Activated CD4-positive, alpha-beta T cell treated with anti-CD3 and anti-CD28 coated beads for 1 hour (primary cell): ENCODE measurements at regions not wholly inside any gene's neighbourhood (a gene's known extent, or its start where the extent isn't known, plus 50 kb on each side); places are given as distances from the start of the nearest gene placed in this dataset.

ENCODE experiments used
- DNase-seq: peaks from one replicate; pipeline ENCODE4 v3.0.0-alpha.2; 2020

DNA sequence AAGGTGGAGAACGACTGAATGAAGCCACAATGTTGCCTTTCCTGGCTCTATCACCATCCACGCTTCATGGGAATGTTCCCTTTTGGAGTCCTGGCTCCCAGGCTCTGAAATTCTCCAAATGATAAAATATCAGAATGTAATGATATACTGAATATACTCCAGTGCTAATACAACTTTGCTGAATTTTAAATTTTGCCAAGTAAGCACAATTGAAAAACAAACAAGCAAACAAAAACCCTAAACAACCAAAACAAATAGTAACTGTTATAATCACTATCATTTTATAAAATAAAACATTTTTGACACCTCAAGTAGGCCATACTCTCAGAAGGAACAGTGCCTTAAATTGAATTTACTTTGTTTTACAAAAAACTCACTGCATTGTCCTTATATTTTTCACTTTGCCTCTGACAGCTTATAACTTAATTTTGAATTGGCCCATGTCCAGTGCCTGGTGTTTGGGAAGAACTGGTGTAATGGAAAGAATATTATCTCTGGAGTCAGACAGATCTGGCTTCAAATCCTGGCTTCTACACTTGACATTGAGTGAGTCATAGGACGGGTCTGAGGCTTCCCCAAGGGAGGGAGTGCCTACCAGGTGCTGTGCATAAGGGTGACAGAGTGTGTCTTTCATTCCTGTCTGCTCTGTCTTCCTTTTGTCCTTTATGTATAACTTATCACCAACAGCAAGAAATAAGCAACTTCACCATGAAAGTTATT is 698.3 kb downstream of the EPM2A start:
- no peak for DNase-seq

GRCh38 chr6:145042559-145042958 is 692.8 kb downstream of the EPM2A start:
- no peak for DNase-seq

DNA sequence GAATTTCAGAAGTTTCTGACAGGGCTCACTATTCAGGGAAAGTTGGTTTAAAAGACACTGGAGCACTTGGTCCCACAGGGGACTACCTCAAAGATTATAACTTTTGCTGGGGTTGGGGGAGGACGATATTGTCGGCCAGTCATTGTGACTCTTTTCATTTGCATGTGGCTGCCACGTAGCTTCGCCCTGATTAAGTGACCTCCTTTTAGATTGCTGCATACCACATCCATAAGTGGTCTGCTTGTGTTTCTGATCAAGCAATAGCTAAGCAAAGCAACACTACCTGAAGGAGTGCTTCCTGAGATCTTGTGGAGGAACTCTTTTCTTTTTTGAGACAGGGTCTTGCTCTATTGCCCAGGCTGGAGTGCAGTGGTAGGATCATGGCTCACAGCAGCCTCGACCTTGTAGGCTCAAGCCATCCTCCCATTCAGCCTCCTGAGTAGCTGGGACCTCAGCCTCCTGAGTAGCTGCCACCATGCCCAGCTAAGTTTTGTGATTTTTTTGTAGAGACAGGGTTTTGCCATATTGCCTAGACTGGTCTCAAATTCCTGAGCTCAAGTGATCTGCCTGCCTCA is 691.3 kb downstream of the EPM2A start:
- no peak for DNase-seq

DNA sequence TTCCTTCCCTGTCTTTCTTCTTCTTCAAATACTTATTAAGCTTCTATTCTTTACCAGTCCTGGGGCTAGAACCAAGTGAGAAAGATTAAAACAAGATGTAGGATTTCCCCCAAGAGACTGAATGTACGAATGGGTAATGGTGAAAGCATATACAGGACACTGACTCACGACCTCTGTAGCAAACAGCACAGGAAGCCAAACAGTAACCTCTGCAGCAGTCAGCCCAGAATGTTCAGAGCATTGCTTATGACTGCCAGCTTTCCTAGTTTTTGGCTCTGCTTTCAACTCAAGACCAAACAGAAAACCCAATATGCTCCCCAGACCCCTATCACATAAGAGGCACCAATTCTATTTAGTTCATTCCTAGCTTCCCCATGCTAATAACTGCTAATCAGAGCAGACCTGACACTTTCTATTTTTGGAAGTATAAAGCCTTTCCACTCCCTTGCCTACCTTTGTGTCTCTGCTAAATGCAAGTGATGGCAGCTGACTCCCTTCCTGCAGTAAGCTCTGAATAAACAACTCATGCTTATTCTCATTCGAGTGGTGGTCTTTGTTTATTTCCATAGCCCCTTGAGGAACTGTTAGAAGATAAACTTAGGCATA is 690.6 kb downstream of the EPM2A start:
- no peak for DNase-seq

DNA sequence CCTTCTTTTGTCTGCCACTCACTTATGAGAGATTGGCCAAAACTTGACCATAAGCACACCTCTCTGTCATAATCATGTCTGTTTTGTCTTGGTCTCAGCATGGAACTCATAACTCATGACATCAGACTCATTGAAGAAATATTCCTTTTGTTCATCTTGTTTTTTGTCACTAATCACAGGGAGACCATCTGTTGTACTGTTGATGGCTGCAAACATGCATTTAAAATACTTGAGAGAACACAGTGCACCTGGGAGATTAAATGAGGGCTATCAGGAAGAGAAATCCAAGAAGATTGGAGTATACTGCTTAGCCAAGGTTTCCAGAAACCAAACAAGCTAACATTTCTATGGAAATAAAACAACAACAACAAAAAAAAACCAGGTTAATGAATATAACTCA is 689.7 kb downstream of the EPM2A start:
- DNase-seq: no peak

DNA sequence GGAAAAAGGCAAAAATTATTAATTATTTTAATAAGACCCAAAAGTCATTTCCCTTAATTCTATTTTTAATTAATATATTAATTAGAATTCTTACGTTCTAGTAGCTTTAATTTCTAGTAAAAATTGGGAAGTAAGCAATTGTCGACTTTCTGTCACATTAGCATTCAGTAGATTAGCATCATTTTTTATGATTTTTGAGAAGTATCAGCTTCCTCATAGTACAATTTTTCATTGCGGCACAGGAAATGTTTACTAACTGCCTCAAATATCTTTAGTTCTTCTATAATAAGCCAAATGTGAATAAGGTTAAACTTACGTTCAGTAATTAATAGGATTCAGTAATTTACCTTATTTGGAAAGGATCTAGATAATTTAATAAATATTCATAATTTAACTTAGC is 687.4 kb downstream of the EPM2A start:
- no peak for DNase-seq

DNA sequence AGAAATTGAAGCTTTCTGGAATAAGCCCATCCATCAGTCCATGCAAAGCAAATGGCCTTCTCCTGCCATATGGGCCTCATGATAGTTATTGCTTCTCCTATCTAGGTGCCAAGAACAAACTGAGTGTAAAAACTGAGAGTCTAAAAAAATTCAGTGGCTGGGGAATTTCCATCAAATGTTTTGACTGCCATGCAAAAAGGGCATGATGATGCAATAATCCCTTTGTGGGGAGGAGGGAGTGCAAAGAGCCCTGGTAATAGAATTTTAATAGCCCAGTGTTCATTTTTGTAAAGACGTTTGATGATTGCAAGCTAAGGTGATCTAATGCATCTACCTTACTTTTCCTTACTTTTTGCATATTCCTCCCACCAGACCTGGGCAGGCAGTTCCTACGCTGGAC is 683.7 kb downstream of the EPM2A start:
- DNase-seq: no peak

GRCh38 chr6:145055567-145055966 is 679.8 kb downstream of the EPM2A start:
- DNase-seq: no peak

DNA sequence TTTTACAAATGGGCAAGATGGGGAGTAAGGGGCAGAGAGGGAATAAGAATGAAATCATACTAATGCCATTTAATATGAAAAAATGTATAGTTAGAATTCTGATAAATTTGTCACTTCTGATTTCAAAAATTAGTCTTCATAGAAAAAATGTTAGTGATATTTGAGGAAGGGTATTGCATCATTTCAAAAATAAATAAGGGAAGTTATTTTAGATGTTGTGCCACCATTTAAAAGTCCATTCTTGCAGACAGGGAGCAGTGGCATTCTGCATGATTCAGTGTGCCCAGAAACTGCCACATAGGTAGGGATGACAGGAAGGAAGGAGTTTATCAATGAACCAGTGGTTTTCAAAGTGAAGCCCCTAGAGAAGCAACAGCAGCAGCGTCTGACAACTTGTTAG is 674.6 kb downstream of the EPM2A start:
- no peak for DNase-seq

- DNase-seq: no peak
Observed at GRCh38 chr6:145063091-145063490, 672.2 kb downstream of the EPM2A start.

GRCh38 chr6:145067430-145067829 is 667.9 kb downstream of the EPM2A start:
- DNase-seq: no peak

- no peak for DNase-seq
Observed at GRCh38 chr6:145068577-145068976, 666.7 kb downstream of the EPM2A start.

GRCh38 chr6:145069966-145070365 is 665.4 kb downstream of the EPM2A start:
- no peak for DNase-seq

GRCh38 chr6:145070791-145071190 is 664.5 kb downstream of the EPM2A start:
- DNase-seq: no peak

- DNase-seq: no peak
Observed at GRCh38 chr6:145071836-145072235, 663.5 kb downstream of the EPM2A start.

DNA sequence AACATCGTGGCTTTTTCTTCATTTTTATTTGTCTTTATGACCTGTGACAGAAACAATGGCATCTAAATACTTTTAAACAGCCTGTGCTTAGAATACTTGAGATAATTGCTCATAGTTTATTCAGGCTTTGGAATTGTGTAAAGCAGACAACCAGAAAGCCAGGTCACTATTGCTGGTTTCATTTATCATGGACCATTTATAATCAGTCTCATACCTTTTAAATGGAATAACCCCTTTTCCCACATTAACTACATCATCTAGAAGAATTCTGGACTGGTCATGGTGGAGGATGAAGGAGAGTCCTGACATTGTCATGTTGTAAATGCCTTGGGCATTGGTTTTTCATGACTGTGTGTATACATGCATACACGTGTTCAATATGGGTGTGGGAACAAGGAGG is 661.5 kb downstream of the EPM2A start:
- no peak for DNase-seq

DNA sequence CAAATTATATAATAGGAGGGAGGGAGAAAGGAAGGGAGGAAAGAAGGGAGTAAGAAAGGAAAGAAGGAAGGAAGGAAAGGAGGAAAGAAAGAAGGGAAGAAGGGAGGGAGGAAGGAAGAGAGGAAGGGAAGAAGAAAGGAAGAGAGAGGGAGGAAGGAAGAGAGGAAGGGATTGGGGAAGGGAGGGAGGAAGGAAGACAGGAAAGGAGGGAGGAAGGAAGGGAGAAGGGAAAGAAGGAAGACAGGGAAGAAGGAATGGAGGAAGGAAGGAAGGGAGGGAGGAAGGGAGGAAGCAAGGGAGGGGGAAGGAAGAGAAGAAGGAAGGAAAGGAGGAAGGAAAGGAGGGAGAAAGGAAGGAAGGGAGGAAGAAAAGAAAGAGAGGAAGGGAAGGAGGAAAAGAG is 660.5 kb downstream of the EPM2A start:
- no peak for DNase-seq

DNA sequence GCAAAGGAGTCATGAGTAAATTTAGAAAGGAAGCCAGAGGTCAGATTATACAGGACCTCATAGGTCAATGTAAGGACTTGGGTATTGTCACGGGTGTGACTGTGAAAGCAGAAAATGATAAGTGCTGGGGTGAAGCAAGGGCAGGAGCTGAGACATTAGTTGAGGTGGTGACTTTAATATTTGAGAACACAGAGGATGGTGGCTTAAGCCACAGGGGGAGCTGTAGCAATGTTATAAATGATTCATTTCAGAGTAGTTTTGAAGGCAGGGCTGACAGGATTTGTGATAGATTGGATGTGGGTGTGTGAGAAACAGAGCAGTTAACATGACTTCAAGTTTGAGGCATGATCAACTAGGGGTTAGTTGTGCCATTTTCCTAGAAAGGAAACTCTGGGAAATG is 659.9 kb downstream of the EPM2A start:
- DNase-seq: no peak

DNA sequence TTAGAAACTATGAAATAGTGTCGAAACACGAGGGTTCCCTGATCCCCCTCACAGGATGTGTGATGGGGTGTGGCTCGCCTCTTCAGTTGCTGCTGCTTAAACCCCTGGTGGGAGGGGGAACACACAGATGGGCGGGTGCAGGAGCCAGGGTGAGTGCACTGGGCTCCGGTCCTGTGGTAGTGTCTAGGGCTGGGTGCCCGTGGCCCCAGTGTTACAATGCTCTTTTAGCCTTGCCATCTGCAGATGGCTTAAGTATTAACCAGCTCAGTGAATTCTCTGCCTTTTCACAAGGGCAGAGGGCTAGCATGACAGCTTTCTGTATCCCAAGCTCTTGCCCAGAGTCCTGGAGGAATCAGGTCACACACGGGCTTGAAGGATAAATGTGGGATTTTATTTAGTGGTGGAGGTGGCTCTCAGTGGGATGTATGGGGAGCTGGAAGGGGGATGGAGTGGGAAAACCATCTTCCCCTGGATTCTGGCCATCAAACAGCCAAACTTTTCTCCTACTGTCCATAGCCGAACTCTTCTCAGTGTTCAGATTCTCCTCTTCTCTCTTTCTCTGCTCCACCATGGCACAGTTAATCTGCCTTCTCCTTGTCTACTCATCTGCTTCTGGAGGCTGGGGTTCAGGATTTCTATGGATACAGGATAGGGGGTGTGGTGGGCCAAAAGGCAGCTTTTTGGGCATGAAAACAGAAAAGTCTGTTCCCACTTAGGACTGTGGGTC is 659.0 kb downstream of the EPM2A start:
- no peak for DNase-seq

GRCh38 chr6:145077382-145077781 is 657.9 kb downstream of the EPM2A start:
- DNase-seq: no peak

GRCh38 chr6:145080651-145081050 is 654.7 kb downstream of the EPM2A start:
- DNase-seq: no peak

DNA sequence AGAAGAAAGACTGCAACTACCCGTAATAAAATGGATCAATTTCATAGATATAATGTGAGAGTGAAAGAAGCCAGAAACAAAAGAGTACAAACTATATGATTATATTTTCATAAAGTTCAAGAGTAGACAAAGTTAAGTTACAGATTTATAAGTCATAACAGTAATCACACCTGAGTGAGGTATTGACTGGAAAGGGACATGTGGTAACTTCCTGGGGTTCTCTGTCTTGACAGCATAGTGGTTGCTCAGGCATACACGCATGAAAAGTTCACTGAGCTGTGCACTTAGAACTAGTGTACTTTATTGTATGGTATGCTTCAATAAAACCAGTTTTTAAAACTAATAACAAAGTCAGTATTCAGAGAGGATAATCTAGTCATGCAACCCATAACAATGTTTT is 653.6 kb downstream of the EPM2A start:
- DNase-seq: no peak

GRCh38 chr6:145082359-145082758 is 653.0 kb downstream of the EPM2A start:
- no peak for DNase-seq

DNA sequence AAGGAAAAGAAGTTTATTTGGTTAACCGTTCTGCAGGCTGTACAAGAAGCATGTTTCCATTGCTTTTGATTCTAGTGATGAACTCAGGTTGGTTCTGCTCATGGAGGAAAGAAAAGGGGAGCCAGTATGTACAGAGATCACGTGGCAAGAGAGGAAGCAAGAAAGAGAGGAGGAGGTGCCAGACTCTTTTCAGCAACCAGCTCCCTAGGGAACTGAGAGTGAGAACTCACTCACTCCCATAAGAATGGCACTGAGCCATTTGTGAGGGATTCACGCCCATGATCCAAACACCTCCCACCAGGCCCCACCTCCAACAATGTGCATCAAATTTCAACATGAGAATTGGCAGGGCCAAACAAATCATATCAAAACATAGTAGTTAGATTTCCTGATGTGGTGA is 649.1 kb downstream of the EPM2A start:
- DNase-seq: no peak
